ENCODE measurements at regions not wholly inside any gene's neighbourhood (a gene's known extent, or its start where the extent isn't known, plus 50 kb on each side); places are given as distances from the start of the nearest gene placed in this dataset.

DNA sequence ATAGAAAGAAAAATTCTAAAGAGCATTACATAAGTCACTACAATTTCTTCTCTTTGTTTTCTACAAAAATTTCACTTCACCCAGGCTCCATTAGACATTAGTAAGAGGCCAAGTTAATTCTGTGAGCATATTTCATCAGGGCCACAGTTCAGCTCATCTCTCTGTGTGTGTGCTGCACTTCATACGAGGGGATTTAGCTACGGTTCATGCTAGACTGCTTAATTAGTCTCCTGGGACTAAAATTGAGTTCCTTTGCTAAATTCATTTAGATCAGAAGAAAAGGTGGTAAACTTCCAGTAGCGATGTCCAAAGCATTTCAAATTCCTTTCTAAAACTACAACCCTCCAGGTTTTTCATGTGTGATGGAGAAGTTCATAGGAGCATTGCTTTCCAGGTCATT is 83.1 kb upstream of the SETMAR start:
- H3K36me3 ChIP-seq (replicated peaks in 1 of 2; ENCODE audit: insufficient read depth in 1 of 2, low read depth in 2 of 2), result no peaks in the 10 kb centered on the region
- no peak overlapping the region for H3K4me3 ChIP-seq
- DNase-seq (no peak), ATAC-seq (no peak)
- no peaks in the 10 kb centered on the region for H3K4me1 ChIP-seq
- H3K27ac ChIP-seq, result no peak overlapping the region
- H3K27me3 ChIP-seq, result no peaks in the 10 kb centered on the region
- TF ChIP-seq POLR2A (IDR thresholded peaks at IDR 0.05), result no peak
- TF ChIP-seq, protein P1, sequence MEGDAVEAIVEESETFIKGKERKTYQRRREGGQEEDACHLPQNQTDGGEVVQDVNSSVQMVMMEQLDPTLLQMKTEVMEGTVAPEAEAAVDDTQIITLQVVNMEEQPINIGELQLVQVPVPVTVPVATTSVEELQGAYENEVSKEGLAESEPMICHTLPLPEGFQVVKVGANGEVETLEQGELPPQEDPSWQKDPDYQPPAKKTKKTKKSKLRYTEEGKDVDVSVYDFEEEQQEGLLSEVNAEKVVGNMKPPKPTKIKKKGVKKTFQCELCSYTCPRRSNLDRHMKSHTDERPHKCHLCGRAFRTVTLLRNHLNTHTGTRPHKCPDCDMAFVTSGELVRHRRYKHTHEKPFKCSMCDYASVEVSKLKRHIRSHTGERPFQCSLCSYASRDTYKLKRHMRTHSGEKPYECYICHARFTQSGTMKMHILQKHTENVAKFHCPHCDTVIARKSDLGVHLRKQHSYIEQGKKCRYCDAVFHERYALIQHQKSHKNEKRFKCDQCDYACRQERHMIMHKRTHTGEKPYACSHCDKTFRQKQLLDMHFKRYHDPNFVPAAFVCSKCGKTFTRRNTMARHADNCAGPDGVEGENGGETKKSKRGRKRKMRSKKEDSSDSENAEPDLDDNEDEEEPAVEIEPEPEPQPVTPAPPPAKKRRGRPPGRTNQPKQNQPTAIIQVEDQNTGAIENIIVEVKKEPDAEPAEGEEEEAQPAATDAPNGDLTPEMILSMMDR (IDR thresholded peaks at IDR 0.05), result no peak
- intact Hi-C loops (cut with DNase I), result no loop called here
- 63 to 80% methylated on average over 3 of the region's 3 CpGs for WGBS, 2 donors
- peaks cover 0 to 5% (median 0%) of the 10 kb centered on the region in 3 donors for H3K9me3 ChIP-seq

DNA sequence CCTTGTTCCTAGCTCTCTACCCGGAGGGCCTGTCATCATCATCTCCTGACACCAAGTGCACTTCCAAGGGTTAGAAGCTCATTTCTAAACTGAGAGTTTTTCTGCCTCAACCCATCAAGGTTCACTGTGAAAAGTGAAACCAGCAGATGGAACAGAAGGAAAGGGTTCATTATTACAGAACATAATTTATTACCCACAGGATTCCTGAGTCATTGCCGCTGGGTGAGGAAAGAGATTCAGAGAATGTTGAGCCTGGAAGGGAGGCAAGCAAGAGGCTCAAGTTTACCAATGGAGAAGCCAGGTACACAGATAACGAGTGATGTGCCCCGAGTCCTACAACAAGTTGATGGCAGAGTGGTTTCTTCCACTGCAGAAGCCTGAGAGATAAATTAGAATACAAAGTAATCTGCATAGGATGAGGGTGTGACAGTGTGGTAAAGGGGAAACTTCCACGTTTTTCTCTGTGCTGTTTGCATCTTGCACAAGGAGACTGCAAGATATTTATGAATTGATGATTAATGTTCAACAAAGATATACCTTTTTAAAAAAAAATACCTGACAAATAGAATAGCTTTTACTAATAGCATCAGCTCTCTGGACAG is 80.5 kb upstream of the SETMAR start:
- WGBS, 2 donors, result 44 to 63% methylated on average over 5 of the region's 5 CpGs
- Histone ChIP-seq H3K27me3 (no peaks in the 10 kb centered on the region), H3K9me3 (no peaks in the 10 kb centered on the region), H3K27ac (no peak overlapping the region), H3K4me3 (no peak overlapping the region), H3K36me3 (replicated peaks in 1 of 2; ENCODE audit: insufficient read depth in 1 of 2, low read depth in 2 of 2) (no peaks in the 10 kb centered on the region), H3K4me1 (no peaks in the 10 kb centered on the region)
- intact Hi-C loops (cut with DNase I), result no loop called here
- DNase-seq (no peak), ATAC-seq (no peak)
- TF ChIP-seq, protein P1 (IDR thresholded peaks at IDR 0.05), result no peak
- no peak for TF ChIP-seq POLR2A (IDR thresholded peaks at IDR 0.05)

DNA sequence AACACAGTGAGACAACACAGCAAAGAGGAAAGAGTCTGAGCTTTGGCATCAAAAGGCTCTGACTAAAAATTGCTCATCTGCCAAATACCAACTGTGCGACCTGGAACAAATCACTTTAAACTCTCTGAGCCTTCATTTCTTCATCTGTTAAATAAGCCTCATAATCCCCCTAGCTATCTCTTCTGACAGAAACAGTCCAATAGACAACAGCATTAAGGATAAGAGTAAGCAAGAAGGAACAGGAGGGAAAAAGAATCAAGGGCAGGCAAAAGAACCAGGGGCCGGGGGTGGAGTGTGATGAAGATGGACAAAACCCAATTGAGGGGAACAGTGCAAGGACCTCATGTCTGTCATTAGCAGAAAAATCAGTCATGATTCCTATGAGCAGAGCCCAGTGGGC is 79.4 kb upstream of the SETMAR start:
- WGBS, 2 donors, result 74 to 95% methylated on average over 2 of the region's 2 CpGs
- Histone ChIP-seq H3K27ac (no peak overlapping the region), H3K4me1 (no peaks in the 10 kb centered on the region), H3K27me3 (no peaks in the 10 kb centered on the region), H3K4me3 (no peak overlapping the region), H3K36me3 (replicated peaks in 1 of 2; ENCODE audit: insufficient read depth in 1 of 2, low read depth in 2 of 2) (no peaks in the 10 kb centered on the region), H3K9me3 (no peaks in the 10 kb centered on the region)
- TF ChIP-seq, protein P1 (IDR thresholded peaks at IDR 0.05), result no peak
- TF ChIP-seq POLR2A (IDR thresholded peaks at IDR 0.05), result no peak
- intact Hi-C loops (cut with DNase I), result no loop called here
- ATAC-seq (no peak), DNase-seq (no peak)

DNA sequence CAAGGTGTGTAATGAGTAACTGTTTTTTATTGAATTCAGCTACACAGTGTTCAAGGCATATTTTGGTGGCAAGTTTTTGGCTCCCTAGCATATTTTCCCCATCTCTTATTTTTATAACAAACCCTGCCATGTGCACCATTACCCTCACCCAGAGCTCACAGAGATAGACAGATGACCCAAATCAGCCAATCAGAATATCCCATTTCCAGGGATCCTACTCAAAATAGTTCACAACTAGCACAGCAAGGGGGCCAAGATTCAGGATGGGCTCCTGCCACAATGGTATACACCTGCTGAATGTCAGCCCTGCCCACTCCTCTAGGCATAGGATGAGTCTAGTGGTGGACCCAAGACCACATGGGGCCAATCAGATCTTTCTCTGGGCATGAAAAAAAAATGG is 78.8 kb upstream of the SETMAR start:
- DNase-seq (no peak), ATAC-seq (no peak)
- TF ChIP-seq POLR2A (IDR thresholded peaks at IDR 0.05), result no peak
- TF ChIP-seq, protein P1 (IDR thresholded peaks at IDR 0.05), result no peak
- Histone ChIP-seq H3K9me3 (no peaks in the 10 kb centered on the region), H3K4me1 (no peaks in the 10 kb centered on the region), H3K4me3 (no peak overlapping the region), H3K27me3 (no peaks in the 10 kb centered on the region), H3K36me3 (replicated peaks in 1 of 2; ENCODE audit: insufficient read depth in 1 of 2, low read depth in 2 of 2) (no peaks in the 10 kb centered on the region), H3K27ac (no peak overlapping the region)
- intact Hi-C loops (cut with DNase I), result no loop called here

DNA sequence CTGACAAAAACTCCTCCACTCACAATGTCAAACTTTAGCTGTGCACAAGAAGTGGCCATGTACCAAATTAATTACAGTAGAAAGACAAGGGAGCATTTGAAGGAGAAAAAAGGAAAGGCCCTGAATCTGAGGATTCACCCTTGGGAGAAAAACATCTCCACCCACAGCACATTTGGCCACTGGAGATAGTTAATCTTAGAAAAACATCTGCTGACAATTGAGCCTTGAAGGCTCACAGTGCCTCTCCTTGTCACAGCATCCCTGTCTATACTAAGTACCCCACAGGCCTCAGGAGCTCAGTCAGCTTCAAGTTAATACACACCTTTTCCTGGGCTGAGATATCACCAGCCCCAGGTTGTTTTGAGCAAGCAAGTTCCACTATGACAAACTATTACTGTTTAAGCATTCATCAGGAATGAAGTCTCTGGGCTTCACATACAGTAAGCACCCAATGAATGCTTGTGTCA is 78.1 kb upstream of the SETMAR start:
- Histone ChIP-seq H3K4me1 (no peaks in the 10 kb centered on the region), H3K27ac (no peak overlapping the region), H3K4me3 (no peak overlapping the region), H3K9me3 (no peaks in the 10 kb centered on the region), H3K27me3 (no peaks in the 10 kb centered on the region), H3K36me3 (replicated peaks in 1 of 2; ENCODE audit: insufficient read depth in 1 of 2, low read depth in 2 of 2) (no peaks in the 10 kb centered on the region)
- DNase-seq (no peak), ATAC-seq (no peak)
- TF ChIP-seq, protein P1 (IDR thresholded peaks at IDR 0.05), result no peak
- TF ChIP-seq POLR2A (IDR thresholded peaks at IDR 0.05), result no peak
- intact Hi-C loops (cut with DNase I), result no loop called here

Measured in body of pancreas (tissue), 4 donors.